Stimulated activated CD4-positive, alpha-beta T cell treated with anti-CD3 and anti-CD28 coated beads, Interleukin-1b, Interleukin-23, amount 100 ng/mL, for 1 hour (primary cell): ENCODE measurements at regions not wholly inside any gene's neighbourhood (a gene's known extent, or its start where the extent isn't known, plus 50 kb on each side); places are given as distances from the start of the nearest gene placed in this dataset.

Experiments
- DNase-seq, 2 donors: peaks; one replicate each; pipeline ENCODE4 v3.0.0-alpha.2; 2020; ENCODE audit warnings: low read depth in 2 of 2

GRCh38 chr20:51335329-51335841, 207.1 kb downstream of the NFATC2 start:
- DNase-seq: no peak

GRCh38 chr20:51334609-51335008, 207.9 kb downstream of the NFATC2 start:
- no peak for DNase-seq

- DNase-seq: no peak
Measured at GRCh38 chr20:51333971-51334370, 208.5 kb downstream of the NFATC2 start.

GRCh38 chr20:51333446-51333845, 209.1 kb downstream of the NFATC2 start:
- no peak for DNase-seq

- no peak for DNase-seq
Measured at GRCh38 chr20:51331481-51331880, 211.0 kb downstream of the NFATC2 start.

- DNase-seq: no peak
Measured at GRCh38 chr20:51329845-51330244, 212.7 kb downstream of the NFATC2 start.

- no peak for DNase-seq
Measured at GRCh38 chr20:51327251-51327841, 215.2 kb downstream of the NFATC2 start.

- DNase-seq: peak in 1 of 2 donors; percentile 9
Measured at GRCh38 chr20:51326201-51326819, 216.2 kb downstream of the NFATC2 start.

GRCh38 chr20:51322164-51322707, 220.3 kb downstream of the NFATC2 start:
- DNase-seq: no peak

GRCh38 chr20:51321343-51322163, 221.0 kb downstream of the NFATC2 start:
- DNase-seq: no peak

GRCh38 chr20:51319522-51319921, 223.0 kb downstream of the NFATC2 start:
- DNase-seq: no peak

- peak in 1 of 2 donors; percentile 39 for DNase-seq
Measured at GRCh38 chr20:51318058-51318949, 224.2 kb downstream of the NFATC2 start.

- no peak for DNase-seq
Measured at GRCh38 chr20:51315390-51315789, 227.1 kb downstream of the NFATC2 start.

GRCh38 chr20:51313358-51313827, 229.1 kb downstream of the NFATC2 start:
- no peak for DNase-seq

- no peak for DNase-seq
Measured at GRCh38 chr20:51312480-51312783, 230.1 kb downstream of the NFATC2 start.

- DNase-seq: no peak
Measured at GRCh38 chr20:51311636-51312479, 230.7 kb downstream of the NFATC2 start.

- DNase-seq: no peak
Measured at GRCh38 chr20:51310216-51310615, 232.3 kb downstream of the NFATC2 start.

GRCh38 chr20:51309128-51309527, 233.4 kb downstream of the NFATC2 start:
- DNase-seq: no peak

- DNase-seq: peak; percentile 39 to 50
Measured at GRCh38 chr20:51306521-51307358, 235.8 kb downstream of the NFATC2 start.

GRCh38 chr20:51306081-51306480, 236.4 kb downstream of the NFATC2 start:
- no peak for DNase-seq
